Pancreas (tissue), 10 donors: ENCODE measurements at regions not wholly inside any gene's neighbourhood (a gene's known extent, or its start where the extent isn't known, plus 50 kb on each side); places are given as distances from the start of the nearest gene placed in this dataset.

Source experiments
- ATAC-seq, 4 donors: fragments of 200-7000 bp; cut with Tn5 transposase; one replicate each; pipeline versions ENCODE4 v1.8.0 to v1.9.1; 2020; ENCODE audit warnings: mild to moderate bottlenecking in 4 of 4, moderate library complexity in 4 of 4
- DNase-seq, 6 donors: peaks; one replicate each; pipeline ENCODE4 v3.0.0-alpha.2; 2020
- FAIRE-seq: peaks from 2 replicates; lab custom pipeline; 2012; peaks lifted over from hg19 to GRCh38; lab: Jason Lieb, UNC
- H3K27ac ChIP-seq, 4 donors: fragments of 200-600 bp; sonication (generic); 1 replicate in 3 of 4; 2 replicates in 1 of 4; pipeline versions ENCODE4 v1.5.0 to v1.8.0; 2020
- H3K27me3 ChIP-seq, 4 donors: fragments of 200-600 bp; one replicate each; pipeline ENCODE4 v1.8.0; 2021
- H3K36me3 ChIP-seq, 3 donors: fragments of 200-600 bp; sonication (generic) in 1 of 3; one replicate each; pipeline versions ENCODE4 v1.5.0 to v1.8.0; 2020 to 2021
- H3K4me1 ChIP-seq, 3 donors: fragments of 200-600 bp; one replicate each; pipeline ENCODE4 v1.8.0; 2021
- H3K4me3 ChIP-seq, 4 donors: fragments of 200-600 bp; sonication (generic) in 2 of 4; one replicate each; pipeline versions ENCODE4 v1.5.0 to v1.8.0; 2020 to 2021
- H3K9me3 ChIP-seq, 4 donors: fragments of 200-600 bp; one replicate each; pipeline ENCODE4 v1.8.0; 2021
- CTCF ChIP-seq, 4 donors: fragments of 200-600 bp; sonication (generic) in 3 of 4; IDR thresholded peaks; one replicate each; pipeline versions ENCODE4 v1.5.0 to v1.8.0; 2021; ENCODE audit warnings: antibody characterized with exemption in 4 of 4
- WGBS, 2 donors: extraction: QIAGEN DNeasy Blood & Tissue Kit; methylation state at CpG; one replicate each; pipeline ENCODE4 v1.1.7; 2013; 5-methylcytosine and 5-hydroxymethylcytosine counted together
- intact Hi-C, 3 donors: fragments of 100-400 bp; cut with DNase I; formaldehyde crosslinking; loops; one replicate each; pipeline versions ENCODE4 v1.11.1 to v1.14.2; 2022
- donor health status: healthy with polysubstance abuse.
- donor health status: DM: no; HTN: no; CAD: no; lungs with moderate emphysema.
- donor health status: DM: no; HTN: no; CAD: no.
- donor health status: control.
- donor health status: control.
- donor health status: Bipolar disorder and iron deficiency.
- donor health status: DM: yes; HTN: yes; CAD: no.
- donor health status: DM: no; HTN: no; CAD: no.
- donor health status: DM: no; HTN: no; CAD: no.
- donor health status: DM: yes; HTN: yes; CAD: no.

- H3K36me3 ChIP-seq, result no peaks in the 10 kb centered on the region
- no peaks in the 10 kb centered on the region for H3K4me1 ChIP-seq
- no peak for DNase-seq
- no peak overlapping the region for H3K4me3 ChIP-seq
- intact Hi-C loops, result no loop called here
- FAIRE-seq, result no peak
- TF ChIP-seq CTCF (IDR thresholded peaks at IDR 0.05), result no peak
- no peaks in the 10 kb centered on the region for H3K9me3 ChIP-seq
- H3K27ac ChIP-seq, result no peak overlapping the region
- no peak for ATAC-seq
- WGBS, 2 donors, result 57 to 72% methylated on average over 2 of the region's 2 CpGs
- no peaks in the 10 kb centered on the region for H3K27me3 ChIP-seq
Observed at GRCh38 chr16:11488304-11488703, 98.4 kb downstream of the LITAF start.

GRCh38 chr16:11491524-11491923 is 95.2 kb downstream of the LITAF start:
- ATAC-seq (no peak), FAIRE-seq (no peak), DNase-seq (no peak)
- no peaks in the 10 kb centered on the region for H3K9me3 ChIP-seq
- no peak overlapping the region for H3K27ac ChIP-seq
- no peaks in the 10 kb centered on the region for H3K27me3 ChIP-seq
- TF ChIP-seq CTCF (IDR thresholded peaks at IDR 0.05), result no peak
- H3K4me3 ChIP-seq, result no peak overlapping the region
- peaks cover 0 to 15% (median 8%) of the 10 kb centered on the region in 3 donors for H3K4me1 ChIP-seq
- WGBS, 2 donors, result 89 to 92% methylated on average over 6 of the region's 6 CpGs
- intact Hi-C loops, result no loop called here
- H3K36me3 ChIP-seq, result no peaks in the 10 kb centered on the region

- Histone ChIP-seq H3K4me1 (peaks cover 11 to 25% (median 19%) of the 10 kb centered on the region in 3 donors), H3K36me3 (no peaks in the 10 kb centered on the region), H3K9me3 (no peaks in the 10 kb centered on the region), H3K27ac (no peak overlapping the region), H3K4me3 (no peak overlapping the region), H3K27me3 (no peaks in the 10 kb centered on the region)
- intact Hi-C loops, result no loop called here
- FAIRE-seq (no peak), ATAC-seq (no peak), DNase-seq (no peak)
- TF ChIP-seq CTCF (IDR thresholded peaks at IDR 0.05), result no peak
- 96 to 97% methylated on average over 4 of the region's 4 CpGs for WGBS, 2 donors
Observed at GRCh38 chr16:11492808-11493530, 93.8 kb downstream of the LITAF start.

- FAIRE-seq (no peak), ATAC-seq (no peak), DNase-seq (peak in 1 of 6 donors; percentile 74)
- H3K27ac ChIP-seq, result no peak overlapping the region
- H3K27me3 ChIP-seq, result no peaks in the 10 kb centered on the region
- intact Hi-C loops, result no loop called here
- WGBS, 2 donors, result 86 to 90% methylated on average over 12 of the region's 20 CpGs
- H3K36me3 ChIP-seq, result no peaks in the 10 kb centered on the region
- peaks cover 13 to 25% (median 19%) of the 10 kb centered on the region in 3 donors for H3K4me1 ChIP-seq
- no peak overlapping the region for H3K4me3 ChIP-seq
- TF ChIP-seq CTCF (IDR thresholded peaks at IDR 0.05), result no peak
- no peaks in the 10 kb centered on the region for H3K9me3 ChIP-seq
Observed at GRCh38 chr16:11493531-11493929, 93.2 kb downstream of the LITAF start.

- no peak for TF ChIP-seq CTCF (IDR thresholded peaks at IDR 0.05)
- Histone ChIP-seq H3K4me1 (peaks cover 13 to 25% (median 19%) of the 10 kb centered on the region in 3 donors), H3K27me3 (no peaks in the 10 kb centered on the region), H3K4me3 (no peak overlapping the region), H3K9me3 (no peaks in the 10 kb centered on the region), H3K36me3 (no peaks in the 10 kb centered on the region), H3K27ac (no peak overlapping the region)
- intact Hi-C loops, result no loop called here
- DNase-seq, result no peak
- no peak for ATAC-seq
- 88 to 100% methylated on average over 2 to 9 of the region's 17 CpGs for WGBS, 2 donors
- no peak for FAIRE-seq
Observed at GRCh38 chr16:11494029-11494428, 92.7 kb downstream of the LITAF start.
